A673 (cell line): ENCODE measurements at regions not wholly inside any gene's neighbourhood (a gene's known extent, or its start where the extent isn't known, plus 50 kb on each side); places are given as distances from the start of the nearest gene placed in this dataset.

Experiments used
- CTCF ChIP-seq: fragments of 300-800, 200-600 bp; sonication (generic); conservative IDR thresholded peaks from 2 replicates; pipeline ENCODE4 v1.5.1; 2017; ENCODE audit warnings: low read depth, mild to moderate bottlenecking, antibody characterized with exemption, low read length, moderate library complexity, mixed read lengths
- EZH2 ChIP-seq: fragments of 200-600 bp; sonication (generic); IDR thresholded peaks from 2 replicates; pipeline ENCODE4 v1.6.1; 2017; ENCODE audit warnings: borderline replicate concordance, low read depth, mild to moderate bottlenecking, mixed read lengths, antibody characterized with exemption, low read length; ENCODE audit not compliant: poor library complexity, severe bottlenecking

GRCh38 chr18:76099931-76100457, 395.0 kb downstream of the ZNF516 start:
- TF ChIP-seq EZH2 (no peak), CTCF (no peak)
